H4 (cell line): ENCODE measurements at regions not wholly inside any gene's neighbourhood (a gene's known extent, or its start where the extent isn't known, plus 50 kb on each side); places are given as distances from the start of the nearest gene placed in this dataset.

Experiments
- DNase-seq: peaks from one replicate; pipeline ENCODE4 v3.0.0-alpha.2; 2015; ENCODE audit warnings: low spot score

GRCh38 chr7:130896051-130896881, 162.3 kb upstream of the KLF14 start:
- no peak for DNase-seq

- peak; percentile 82 for DNase-seq
Observed at GRCh38 chr7:130896898-130897514, 163.0 kb upstream of the KLF14 start.

GRCh38 chr7:130897515-130898419, 163.8 kb upstream of the KLF14 start:
- no peak for DNase-seq

GRCh38 chr7:130899071-130899560, 165.1 kb upstream of the KLF14 start:
- DNase-seq: no peak

- no peak for DNase-seq
Observed at GRCh38 chr7:130899638-130900401, 165.8 kb upstream of the KLF14 start.

- no peak for DNase-seq
Observed at GRCh38 chr7:130900471-130901076, 166.6 kb upstream of the KLF14 start.

- DNase-seq: peak; percentile 88
Observed at GRCh38 chr7:130901209-130901783, 167.3 kb upstream of the KLF14 start.

GRCh38 chr7:130902755-130903357, 168.8 kb upstream of the KLF14 start:
- DNase-seq: no peak

GRCh38 chr7:130903358-130903974, 169.5 kb upstream of the KLF14 start:
- peak; percentile 88 for DNase-seq

- peak; percentile 84 for DNase-seq
Observed at GRCh38 chr7:130904031-130904757, 170.2 kb upstream of the KLF14 start.

GRCh38 chr7:130904792-130905191, 170.8 kb upstream of the KLF14 start:
- no peak for DNase-seq

GRCh38 chr7:130906575-130906974, 172.6 kb upstream of the KLF14 start:
- DNase-seq: no peak

GRCh38 chr7:130907439-130907838, 173.4 kb upstream of the KLF14 start:
- no peak for DNase-seq

GRCh38 chr7:130908345-130909160, 174.5 kb upstream of the KLF14 start:
- no peak for DNase-seq

- no peak for DNase-seq
Observed at GRCh38 chr7:130909161-130909836, 175.3 kb upstream of the KLF14 start.

- no peak for DNase-seq
Observed at GRCh38 chr7:130909881-130910672, 176.1 kb upstream of the KLF14 start.
